Epithelial cell of proximal tubule (primary cell): ENCODE measurements at regions not wholly inside any gene's neighbourhood (a gene's known extent, or its start where the extent isn't known, plus 50 kb on each side); places are given as distances from the start of the nearest gene placed in this dataset.

Experiments used
- DNase-seq: peaks from one replicate; pipeline ENCODE4 v3.0.0-alpha.2; 2011; ENCODE audit warnings: low read depth
- H3K4me3 ChIP-seq: 2 replicates; pipeline ENCODE4 v1.5.1; 2011; ENCODE audit warnings: low read depth, mild to moderate bottlenecking, low read length
- CTCF ChIP-seq: conservative IDR thresholded peaks from 2 replicates; pipeline ENCODE4 v1.5.1; 2012; ENCODE audit warnings: low read depth, mild to moderate bottlenecking, low read length

DNA sequence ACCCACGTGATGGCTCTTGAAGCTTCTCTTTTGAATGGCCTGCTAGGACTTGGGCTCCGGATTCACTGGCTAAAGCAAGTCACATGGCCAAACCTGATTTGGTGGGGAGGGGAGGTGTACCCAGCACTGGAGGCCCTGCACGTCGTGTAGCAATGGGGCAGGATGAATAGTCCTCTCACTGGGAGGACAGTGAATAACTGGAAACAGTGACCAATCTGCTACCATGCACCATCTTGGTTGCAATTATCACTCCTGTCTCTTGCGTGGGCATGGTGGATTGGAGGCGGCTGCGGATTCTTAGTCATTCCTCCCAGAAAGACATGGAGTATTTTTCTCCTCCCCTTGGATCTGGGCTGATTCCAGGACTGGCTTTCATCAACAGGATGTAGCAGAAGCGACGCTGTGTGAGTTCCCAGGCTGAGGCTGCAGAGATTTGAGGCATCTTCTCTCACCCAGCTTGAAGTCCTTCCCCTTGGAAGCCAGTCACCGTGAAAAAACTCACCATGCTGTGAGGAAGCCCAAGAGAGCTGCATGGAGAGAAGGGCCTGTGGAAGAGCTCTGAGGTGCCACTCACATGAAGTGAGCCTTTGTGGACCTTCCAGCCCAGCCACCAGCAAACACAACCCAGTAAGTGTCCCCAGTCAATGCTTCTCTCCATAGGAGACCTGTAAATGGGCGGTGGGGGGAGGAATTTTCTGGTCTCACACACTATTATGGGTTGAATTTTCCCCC lies 70.4 kb downstream of the IGLL1 start:
- TF ChIP-seq CTCF, result no peak
- no peak for DNase-seq
- H3K4me3 ChIP-seq, result no peak overlapping the region

DNA sequence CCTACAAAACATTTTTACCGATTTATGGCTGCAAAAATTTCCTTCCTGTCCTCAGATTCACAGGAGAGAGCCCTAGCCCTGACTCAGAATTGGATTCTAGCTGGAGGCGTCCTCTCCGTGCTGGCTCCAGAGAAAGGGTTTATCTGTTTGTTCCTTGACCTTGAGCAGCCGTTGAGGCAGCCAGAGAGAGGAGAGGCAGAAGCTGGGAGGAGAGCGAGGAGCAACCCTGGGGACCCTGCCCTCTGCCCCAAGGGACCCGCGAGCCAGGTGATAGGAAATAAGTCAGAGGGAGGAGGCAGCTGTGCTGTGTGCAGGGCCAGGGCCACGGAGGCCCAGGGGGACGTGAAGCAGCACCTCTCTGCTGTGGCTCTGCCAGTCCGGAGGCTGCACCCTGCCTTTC lies 75.6 kb downstream of the IGLL1 start:
- TF ChIP-seq CTCF, result no peak
- no peak for DNase-seq
- H3K4me3 ChIP-seq, result no peak overlapping the region

DNA sequence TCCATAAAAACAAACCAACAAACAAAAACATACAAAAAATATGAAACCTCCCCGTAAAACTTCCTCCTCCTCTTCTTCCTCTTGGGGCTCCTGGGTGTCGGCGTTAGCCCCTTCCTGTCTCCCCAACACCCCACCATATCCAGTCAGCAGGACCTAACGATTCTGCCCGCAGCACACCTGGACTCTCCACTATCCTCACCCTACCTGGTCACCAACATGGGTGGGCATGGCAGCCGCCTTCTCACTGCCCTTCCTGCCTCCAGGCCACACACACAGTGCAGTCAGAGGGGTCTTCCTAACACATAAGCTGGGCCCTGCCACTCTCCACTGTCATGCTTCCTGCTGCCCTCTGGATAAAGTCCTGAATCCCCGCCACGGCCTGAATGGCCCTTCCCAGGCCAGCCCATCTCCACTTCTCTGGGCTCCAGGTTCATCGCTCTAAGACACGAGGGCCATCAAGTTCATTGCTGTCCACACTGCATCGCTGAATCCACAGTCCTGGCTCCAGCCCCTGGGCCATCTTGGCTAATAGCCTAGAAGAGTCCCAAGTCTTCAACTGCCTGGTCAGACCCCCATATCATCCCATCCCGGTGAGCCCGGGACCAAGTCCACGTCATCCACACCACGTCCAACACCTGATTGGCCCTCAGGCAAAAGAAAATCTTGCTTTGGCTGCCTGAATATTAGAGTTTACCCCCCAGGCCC lies 76.2 kb downstream of the IGLL1 start:
- no peak overlapping the region for H3K4me3 ChIP-seq
- no peak for TF ChIP-seq CTCF
- no peak for DNase-seq

DNA sequence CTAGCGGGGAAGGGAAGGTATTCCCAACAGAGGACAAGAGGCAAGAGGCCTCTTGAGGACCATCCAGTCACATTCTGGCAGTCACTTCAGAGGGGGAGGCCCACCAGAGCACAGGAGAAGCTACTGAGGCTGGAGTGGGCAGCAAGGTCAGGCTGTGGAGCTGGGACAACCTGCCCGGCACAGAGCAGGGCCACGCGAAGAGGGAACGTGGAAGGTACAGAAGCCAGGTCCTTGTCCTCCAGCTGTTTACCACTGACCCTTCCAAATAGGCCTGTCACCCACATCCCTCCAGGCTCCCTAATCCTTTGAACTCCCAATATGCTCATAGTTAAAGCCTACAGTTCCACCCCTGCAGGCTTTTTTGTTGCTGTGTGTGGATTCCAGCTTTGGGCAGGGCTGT lies 76.9 kb downstream of the IGLL1 start:
- no peak for TF ChIP-seq CTCF
- DNase-seq, result no peak
- H3K4me3 ChIP-seq, result no peak overlapping the region

DNA sequence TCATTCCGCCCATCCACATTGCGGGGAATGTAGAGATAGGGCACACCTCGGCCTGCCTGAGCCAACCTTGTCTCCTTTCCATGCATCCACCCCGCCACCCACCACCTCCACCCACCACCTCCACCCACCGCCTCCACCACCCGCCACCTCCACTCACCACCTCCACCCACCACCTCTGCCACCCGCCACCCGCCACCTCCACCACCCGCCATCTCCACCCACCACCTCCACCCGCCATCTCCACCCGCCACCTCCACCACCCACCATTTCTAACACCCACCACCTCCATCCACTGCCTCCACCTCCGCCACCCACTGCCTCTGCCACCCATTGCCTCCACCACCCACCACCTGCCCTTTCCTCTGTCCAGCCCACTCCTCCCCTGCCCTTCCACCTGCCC lies 78.4 kb downstream of the IGLL1 start:
- H3K4me3 ChIP-seq, result no peak overlapping the region
- no peak for TF ChIP-seq CTCF
- no peak for DNase-seq

GRCh38 chr22:23501261-23501619 lies 78.8 kb downstream of the IGLL1 start:
- DNase-seq, result no peak
- TF ChIP-seq CTCF, result no peak
- no peak overlapping the region for H3K4me3 ChIP-seq
